Peyer's patch (tissue), 4 donors: ENCODE measurements at regions not wholly inside any gene's neighbourhood (a gene's known extent, or its start where the extent isn't known, plus 50 kb on each side); places are given as distances from the start of the nearest gene placed in this dataset.

Experiments
- DNase-seq, 3 donors: peaks; one replicate each; pipeline ENCODE4 v3.0.0-alpha.2; 2017 to 2019
- H3K27ac ChIP-seq, 4 donors: fragments of 200-600 bp; sonication (generic); one replicate each; pipeline ENCODE4 v1.5.1; 2016 to 2019
- H3K27me3 ChIP-seq, 2 donors: fragments of 200-600 bp; sonication (generic); one replicate each; pipeline ENCODE4 v1.5.1; 2019
- H3K36me3 ChIP-seq, 3 donors: fragments of 200-600 bp; sonication (generic); one replicate each; pipeline ENCODE4 v1.5.1; 2016 to 2019
- H3K4me1 ChIP-seq, 4 donors: fragments of 200-600 bp; sonication (generic); one replicate each; pipeline ENCODE4 v1.5.1; 2016 to 2019
- H3K4me3 ChIP-seq, 4 donors: fragments of 200-600 bp; sonication (generic); 1 replicate in 3 of 4; 2 replicates in 1 of 4; pipeline ENCODE4 v1.5.1; 2016 to 2019; ENCODE audit warnings: mild to moderate bottlenecking in 1 of 4
- H3K9me3 ChIP-seq, 4 donors: fragments of 200-600 bp; sonication (generic); one replicate each; pipeline ENCODE4 v1.5.1; 2016 to 2019; ENCODE audit warnings: mild to moderate bottlenecking in 1 of 4
- POLR2A ChIP-seq, 2 donors: fragments of 450-650 bp; IDR thresholded peaks; one replicate each; pipeline ENCODE4 v1.5.1; 2017; ENCODE audit warnings: antibody characterized with exemption in 2 of 2, mild to moderate bottlenecking in 2 of 2, moderate library complexity in 2 of 2
- TF ChIP-seq, protein P1 (sequence below), 6 experiments: fragments of 450-650 bp in 4 of 6; fragments of 200-600 bp in 2 of 6; sonication (generic) in 1 of 6; IDR thresholded peaks; one replicate each; pipeline ENCODE4 v1.5.1; 2017 to 2019; ENCODE audit warnings: antibody characterized with exemption in 6 of 6, mild to moderate bottlenecking in 3 of 6, moderate library complexity in 1 of 6

DNA sequence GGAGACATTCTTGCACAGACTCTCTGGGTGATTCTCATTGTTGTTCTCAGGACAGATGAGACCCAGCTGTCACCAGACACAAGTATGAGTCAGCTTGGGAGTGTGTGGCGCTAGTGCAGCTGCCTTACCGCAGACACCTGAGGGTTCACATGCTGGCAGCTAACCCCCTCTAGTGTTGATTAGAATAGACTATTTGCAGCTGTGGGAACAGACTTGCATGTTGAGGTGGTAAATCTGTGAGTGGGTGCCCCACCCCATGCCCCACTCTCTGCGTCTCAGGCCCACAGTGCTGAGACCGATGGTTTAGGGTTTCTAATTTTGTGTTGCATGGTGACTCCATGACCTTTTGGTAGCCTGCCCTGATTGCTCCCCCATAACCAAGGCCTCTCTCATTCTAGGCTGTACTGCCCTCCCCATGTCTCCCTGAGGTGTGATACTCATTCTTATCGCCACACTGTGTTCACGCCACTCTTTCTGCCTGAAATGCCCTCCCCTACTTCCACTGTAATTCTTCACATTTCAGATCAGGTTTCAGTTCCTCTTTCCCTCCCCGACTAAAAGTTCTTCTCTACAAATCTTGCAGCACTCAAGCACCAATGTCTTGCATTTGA is 73.7 kb upstream of the KIRREL3 start:
- no peaks in the 10 kb centered on the region for H3K4me1 ChIP-seq
- H3K27me3 ChIP-seq, result no peaks in the 10 kb centered on the region
- DNase-seq, result peak in 1 of 3 donors; percentile 67
- no peak overlapping the region for H3K27ac ChIP-seq
- no peaks in the 10 kb centered on the region for H3K9me3 ChIP-seq
- TF ChIP-seq POLR2A (IDR thresholded peaks at IDR 0.05), result no peak
- TF ChIP-seq, protein P1, sequence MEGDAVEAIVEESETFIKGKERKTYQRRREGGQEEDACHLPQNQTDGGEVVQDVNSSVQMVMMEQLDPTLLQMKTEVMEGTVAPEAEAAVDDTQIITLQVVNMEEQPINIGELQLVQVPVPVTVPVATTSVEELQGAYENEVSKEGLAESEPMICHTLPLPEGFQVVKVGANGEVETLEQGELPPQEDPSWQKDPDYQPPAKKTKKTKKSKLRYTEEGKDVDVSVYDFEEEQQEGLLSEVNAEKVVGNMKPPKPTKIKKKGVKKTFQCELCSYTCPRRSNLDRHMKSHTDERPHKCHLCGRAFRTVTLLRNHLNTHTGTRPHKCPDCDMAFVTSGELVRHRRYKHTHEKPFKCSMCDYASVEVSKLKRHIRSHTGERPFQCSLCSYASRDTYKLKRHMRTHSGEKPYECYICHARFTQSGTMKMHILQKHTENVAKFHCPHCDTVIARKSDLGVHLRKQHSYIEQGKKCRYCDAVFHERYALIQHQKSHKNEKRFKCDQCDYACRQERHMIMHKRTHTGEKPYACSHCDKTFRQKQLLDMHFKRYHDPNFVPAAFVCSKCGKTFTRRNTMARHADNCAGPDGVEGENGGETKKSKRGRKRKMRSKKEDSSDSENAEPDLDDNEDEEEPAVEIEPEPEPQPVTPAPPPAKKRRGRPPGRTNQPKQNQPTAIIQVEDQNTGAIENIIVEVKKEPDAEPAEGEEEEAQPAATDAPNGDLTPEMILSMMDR (IDR thresholded peaks at IDR 0.05), result peak in 3 of 6 experiments; percentile 51 to 62 (median 59)
- H3K4me3 ChIP-seq, result no peak overlapping the region
- no peaks in the 10 kb centered on the region for H3K36me3 ChIP-seq

DNA sequence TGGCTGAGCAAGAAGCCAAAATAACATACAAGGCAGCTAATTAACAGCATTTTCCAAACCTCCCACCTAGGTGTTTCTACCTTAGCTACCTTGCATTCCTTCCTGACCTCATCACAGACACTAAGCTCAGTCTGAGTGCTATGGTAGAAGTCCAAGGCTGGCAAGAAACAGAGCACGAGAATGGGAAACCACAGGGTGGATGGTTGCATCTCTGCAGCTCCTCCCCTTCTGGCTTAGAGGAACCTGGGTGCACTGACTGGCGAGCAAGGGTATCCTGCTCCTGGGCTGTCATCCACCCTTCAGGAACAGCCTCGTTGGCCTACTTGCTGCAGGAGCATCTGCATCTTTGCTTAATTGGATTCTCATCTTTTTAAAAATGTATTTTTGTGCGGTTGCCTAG is 73.1 kb upstream of the KIRREL3 start:
- Histone ChIP-seq H3K27me3 (no peaks in the 10 kb centered on the region), H3K36me3 (no peaks in the 10 kb centered on the region), H3K4me1 (no peaks in the 10 kb centered on the region), H3K27ac (no peak overlapping the region), H3K4me3 (no peak overlapping the region), H3K9me3 (no peaks in the 10 kb centered on the region)
- DNase-seq, result no peak
- no peak for TF ChIP-seq POLR2A (IDR thresholded peaks at IDR 0.05)
- TF ChIP-seq, protein P1 (IDR thresholded peaks at IDR 0.05), result no peak

DNA sequence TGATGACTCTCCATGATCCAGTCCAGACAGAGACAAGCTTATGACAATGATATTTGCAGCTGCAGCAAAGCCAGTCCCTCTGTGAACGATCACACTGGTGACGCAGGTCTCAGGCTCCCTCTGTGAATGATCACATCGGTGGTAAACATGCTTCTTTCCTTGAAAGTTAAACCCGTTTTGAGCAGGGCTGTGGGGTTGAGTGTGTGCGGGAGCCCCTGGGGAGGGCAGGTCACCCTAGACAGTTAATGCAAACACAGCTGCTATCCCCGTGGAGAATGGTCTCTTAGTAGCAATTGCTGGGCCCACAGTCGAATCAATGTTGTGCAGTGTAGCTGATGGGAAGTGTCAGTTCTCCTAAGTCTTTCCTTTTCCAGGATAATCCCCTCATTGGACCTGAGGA is 71.0 kb upstream of the KIRREL3 start:
- Histone ChIP-seq H3K4me1 (no peaks in the 10 kb centered on the region), H3K36me3 (no peaks in the 10 kb centered on the region), H3K27me3 (no peaks in the 10 kb centered on the region), H3K27ac (no peak overlapping the region), H3K9me3 (no peaks in the 10 kb centered on the region), H3K4me3 (no peak overlapping the region)
- no peak for DNase-seq
- no peak for TF ChIP-seq POLR2A (IDR thresholded peaks at IDR 0.05)
- TF ChIP-seq, protein P1 (IDR thresholded peaks at IDR 0.05), result no peak

DNA sequence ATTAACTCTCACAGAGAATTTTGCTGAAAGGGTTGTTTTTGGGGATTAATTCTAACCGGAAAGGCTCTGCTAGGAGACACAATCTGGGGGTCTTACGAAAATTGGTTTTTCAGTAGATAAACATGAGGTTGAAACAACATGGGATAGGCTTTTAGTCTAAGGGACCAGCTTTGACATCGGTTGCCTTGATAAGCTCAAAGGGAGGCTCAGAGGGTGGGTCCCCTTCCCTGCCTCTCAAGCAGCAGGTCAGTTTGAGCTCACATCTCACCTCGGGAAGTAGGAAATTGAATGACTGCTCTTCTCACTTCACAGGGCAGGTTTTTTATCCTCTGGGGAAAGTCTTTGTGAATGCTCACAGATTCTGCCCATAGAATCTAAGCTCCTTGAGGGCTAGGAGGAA is 70.2 kb upstream of the KIRREL3 start:
- H3K36me3 ChIP-seq, result no peaks in the 10 kb centered on the region
- H3K27me3 ChIP-seq, result no peaks in the 10 kb centered on the region
- H3K27ac ChIP-seq, result no peak overlapping the region
- TF ChIP-seq, protein P1 (IDR thresholded peaks at IDR 0.05), result no peak
- no peak for TF ChIP-seq POLR2A (IDR thresholded peaks at IDR 0.05)
- H3K4me3 ChIP-seq, result no peak overlapping the region
- H3K9me3 ChIP-seq, result no peaks in the 10 kb centered on the region
- no peak for DNase-seq
- H3K4me1 ChIP-seq, result no peaks in the 10 kb centered on the region

DNA sequence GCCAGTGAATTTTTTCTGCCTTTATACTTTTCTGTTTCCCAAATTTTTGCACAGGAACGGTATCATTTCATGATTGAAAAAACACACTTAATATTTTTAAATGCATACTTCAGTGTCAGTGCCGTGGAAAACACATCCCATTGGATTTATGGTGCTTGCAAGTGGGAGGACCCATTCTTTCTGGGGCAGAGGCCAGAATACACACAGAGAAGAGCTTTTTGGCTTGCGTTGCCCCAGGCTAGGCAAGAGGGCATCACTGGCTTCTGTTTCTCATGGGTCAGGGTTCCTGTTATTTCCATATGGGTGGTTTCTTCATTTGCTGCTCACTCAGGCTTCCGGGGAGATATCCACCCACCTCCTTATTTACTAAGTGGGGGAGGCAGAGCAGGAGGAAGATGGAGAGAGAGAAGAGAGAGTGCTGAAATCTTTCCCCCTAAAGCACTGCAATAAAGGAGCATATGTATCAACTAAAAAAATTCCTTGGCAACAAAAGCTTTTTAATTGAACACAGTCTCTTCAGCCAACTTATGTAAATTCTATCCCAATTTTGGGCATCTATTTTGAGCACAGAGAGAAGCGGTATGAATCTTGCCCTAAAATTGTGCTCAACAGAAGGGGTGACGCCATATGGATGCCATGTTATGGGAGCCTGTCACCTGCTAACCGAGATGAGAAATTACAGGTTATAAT is 66.0 kb upstream of the KIRREL3 start:
- Histone ChIP-seq H3K4me1 (no peaks in the 10 kb centered on the region), H3K4me3 (no peak overlapping the region), H3K36me3 (no peaks in the 10 kb centered on the region), H3K9me3 (no peaks in the 10 kb centered on the region), H3K27ac (no peak overlapping the region), H3K27me3 (no peaks in the 10 kb centered on the region)
- no peak for TF ChIP-seq POLR2A (IDR thresholded peaks at IDR 0.05)
- TF ChIP-seq, protein P1 (IDR thresholded peaks at IDR 0.05), result no peak
- DNase-seq, result no peak
